H9 (cell line): ENCODE measurements at regions not wholly inside any gene's neighbourhood (a gene's known extent, or its start where the extent isn't known, plus 50 kb on each side); places are given as distances from the start of the nearest gene placed in this dataset.
"Not testable (repeated sequence)": the region's sequence is repeated elsewhere in the genome, so short reads cannot be mapped to it uniquely, and the experiment has no call there.

Experiments
- DNase-seq: peaks from one replicate; pipeline ENCODE4 v3.0.0-alpha.2; 2017
- H2AFZ ChIP-seq: one replicate; pipeline ENCODE4 v1.6.1; 2013; ENCODE audit warnings: mild to moderate bottlenecking, low read length, control low read depth, moderate library complexity
- H2AK5ac ChIP-seq: 2 replicates; pipeline ENCODE4 v1.6.1; 2013; ENCODE audit warnings: low read length, control low read depth, mixed read lengths; ENCODE audit not compliant: insufficient read length
- H2BK120ac ChIP-seq: one replicate; pipeline ENCODE4 v1.6.1; 2013; ENCODE audit warnings: low read depth, mild to moderate bottlenecking, low read length, control low read depth, inconsistent platforms; ENCODE audit not compliant: poor library complexity, severe bottlenecking
- H2BK12ac ChIP-seq: 2 replicates; pipeline ENCODE4 v1.6.1; 2013; ENCODE audit warnings: low read length, control low read depth, mixed read lengths, low read depth; ENCODE audit not compliant: insufficient read length
- H2BK15ac ChIP-seq: 2 replicates; pipeline ENCODE4 v1.6.1; 2013; ENCODE audit warnings: low read depth, low read length, control low read depth
- H2BK20ac ChIP-seq: one replicate; pipeline ENCODE4 v1.6.1; 2013; ENCODE audit warnings: low read depth, mild to moderate bottlenecking, low read length, control low read depth, inconsistent platforms; ENCODE audit not compliant: poor library complexity, severe bottlenecking
- H2BK5ac ChIP-seq: 2 replicates; pipeline ENCODE4 v1.6.1; 2013; ENCODE audit warnings: low read length, control low read depth, mixed read lengths; ENCODE audit not compliant: insufficient read length
- H3K14ac ChIP-seq: 2 replicates; pipeline ENCODE4 v1.6.1; 2013; ENCODE audit warnings: low read length, control low read depth; ENCODE audit not compliant: insufficient read depth
- H3K18ac ChIP-seq: 2 replicates; pipeline ENCODE4 v1.6.1; 2013; ENCODE audit warnings: low read depth, mild to moderate bottlenecking, mixed read lengths, low read length, control low read depth; ENCODE audit not compliant: insufficient read length
- H3K23ac ChIP-seq: 2 replicates; pipeline ENCODE4 v1.6.1; 2013; ENCODE audit warnings: low read length, control low read depth, mixed read lengths, low read depth; ENCODE audit not compliant: insufficient read length
- H3K23me2 ChIP-seq: 2 replicates; pipeline ENCODE4 v1.6.1; 2013; ENCODE audit warnings: low read depth, mild to moderate bottlenecking, mixed read lengths, low read length, control low read depth; ENCODE audit not compliant: insufficient read length, poor library complexity, severe bottlenecking
- H3K27ac ChIP-seq: 2 replicates; pipeline ENCODE4 v1.5.1; 2013; ENCODE audit warnings: low read length, control low read depth, mixed read lengths, low read depth; ENCODE audit not compliant: insufficient read length
- H3K27me3 ChIP-seq: 2 replicates; pipeline ENCODE4 v1.6.1; 2013; ENCODE audit warnings: low read length, control low read depth, inconsistent platforms; ENCODE audit not compliant: insufficient read depth
- H3K4ac ChIP-seq: 2 replicates; pipeline ENCODE4 v1.6.1; 2013; ENCODE audit warnings: low read depth, mild to moderate bottlenecking, control low read depth, inconsistent platforms, low read length, moderate library complexity
- H3K4me1 ChIP-seq: 2 replicates; pipeline ENCODE4 v1.6.1; 2013; ENCODE audit warnings: low read length, control low read depth, inconsistent platforms; ENCODE audit not compliant: insufficient read depth
- H3K4me2 ChIP-seq: 2 replicates; pipeline ENCODE4 v1.6.1; 2013; ENCODE audit warnings: low read length, control low read depth, mixed read lengths; ENCODE audit not compliant: insufficient read length, insufficient read depth
- H3K56ac ChIP-seq: 2 replicates; pipeline ENCODE4 v1.6.1; 2013; ENCODE audit warnings: low read depth, mild to moderate bottlenecking, mixed read lengths, low read length, control low read depth; ENCODE audit not compliant: insufficient read length
- H3K79me1 ChIP-seq: 2 replicates; pipeline ENCODE4 v1.6.1; 2013; ENCODE audit warnings: low read depth, mild to moderate bottlenecking, moderate library complexity, low read length, control low read depth, inconsistent platforms; ENCODE audit not compliant: insufficient read depth, poor library complexity, severe bottlenecking
- H3K79me2 ChIP-seq: 2 replicates; pipeline ENCODE4 v1.6.1; 2013; ENCODE audit warnings: low read length, control low read depth, inconsistent platforms; ENCODE audit not compliant: insufficient read depth
- H3K9ac ChIP-seq: 2 replicates; pipeline ENCODE4 v1.6.1; 2013; ENCODE audit warnings: low read length, control low read depth, mixed read lengths; ENCODE audit not compliant: insufficient read length; ENCODE audit errors: extremely low read depth
- H3K9me3 ChIP-seq: one replicate; pipeline ENCODE4 v1.6.1; 2013; ENCODE audit warnings: low read depth, low read length, inconsistent platforms; ENCODE audit not compliant: control insufficient read depth
- H3T11ph ChIP-seq: one replicate; pipeline ENCODE4 v1.6.1; 2013; ENCODE audit warnings: mild to moderate bottlenecking, low read length, control low read depth, inconsistent platforms
- H4K20me1 ChIP-seq: one replicate; pipeline ENCODE4 v1.6.1; 2013; ENCODE audit not compliant: control insufficient read depth, insufficient read length, insufficient read depth
- H4K5ac ChIP-seq: 2 replicates; pipeline ENCODE4 v1.6.1; 2013; ENCODE audit warnings: low read depth, mild to moderate bottlenecking, mixed read lengths, low read length, control low read depth; ENCODE audit not compliant: insufficient read length
- H4K8ac ChIP-seq: replicated peaks from 2 replicates; pipeline ENCODE4 v1.6.1; 2013; ENCODE audit warnings: low read length, control low read depth, mixed read lengths, low read depth; ENCODE audit not compliant: insufficient read length
- H4K91ac ChIP-seq: 2 replicates; pipeline ENCODE4 v1.6.1; 2013; ENCODE audit warnings: low read depth, mild to moderate bottlenecking, moderate library complexity, mixed read lengths, low read length, control low read depth; ENCODE audit not compliant: insufficient read length
- H3K27ac Mint-ChIP-seq, 3 experiments: 2 replicates in 2 of 3; 3 replicates in 1 of 3; pipeline ENCODE4 v1.8.0; 2020 to 2021; ENCODE audit warnings: mixed read lengths in 3 of 3, mild to moderate bottlenecking in 1 of 3, moderate library complexity in 1 of 3
- H3K27me3 Mint-ChIP-seq: 2 replicates; pipeline ENCODE4 v1.8.0; 2021; ENCODE audit warnings: low read depth, mild to moderate bottlenecking, moderate library complexity, mixed read lengths
- H3K36me3 Mint-ChIP-seq, 3 experiments: 2 replicates in 2 of 3; 3 replicates in 1 of 3; pipeline ENCODE4 v1.8.0; 2020 to 2021; ENCODE audit warnings: low read depth in 3 of 3, mixed read lengths in 3 of 3; ENCODE audit not compliant: insufficient read depth in 1 of 3
- H3K4me1 Mint-ChIP-seq, 2 experiments: 2 replicates each; pipeline ENCODE4 v1.8.0; 2020; ENCODE audit warnings: mixed read lengths in 2 of 2
- H3K4me3 Mint-ChIP-seq, 2 experiments: 2 replicates in 1 of 2; 3 replicates in 1 of 2; pipeline ENCODE4 v1.8.0; 2020 to 2021; ENCODE audit warnings: mild to moderate bottlenecking in 2 of 2, mixed read lengths in 2 of 2, moderate library complexity in 1 of 2
- H3K9me3 Mint-ChIP-seq, 2 experiments: 2 replicates in 1 of 2; 3 replicates in 1 of 2; pipeline ENCODE4 v1.8.0; 2020; ENCODE audit warnings: mild to moderate bottlenecking in 2 of 2, mixed read lengths in 2 of 2, moderate library complexity in 1 of 2
- WGBS: extraction: QIAGEN DNeasy Blood & Tissue Kit; methylation state at CpG from one replicate; pipeline ENCODE4 v1.1.7; 2013; ENCODE audit warnings: missing lambda C conversion rate, low lambda C conversion rate, mixed read lengths; ENCODE audit not compliant: insufficient read length; ENCODE audit errors: extremely low coverage; 5-methylcytosine and 5-hydroxymethylcytosine counted together
- TF ChIP-seq, protein P1 (sequence below): fragments of 200-600 bp; sonication (generic); conservative IDR thresholded peaks from 3 replicates; pipeline ENCODE4 v1.8.0; 2021; ENCODE audit warnings: antibody characterized with exemption, mild to moderate bottlenecking

DNA sequence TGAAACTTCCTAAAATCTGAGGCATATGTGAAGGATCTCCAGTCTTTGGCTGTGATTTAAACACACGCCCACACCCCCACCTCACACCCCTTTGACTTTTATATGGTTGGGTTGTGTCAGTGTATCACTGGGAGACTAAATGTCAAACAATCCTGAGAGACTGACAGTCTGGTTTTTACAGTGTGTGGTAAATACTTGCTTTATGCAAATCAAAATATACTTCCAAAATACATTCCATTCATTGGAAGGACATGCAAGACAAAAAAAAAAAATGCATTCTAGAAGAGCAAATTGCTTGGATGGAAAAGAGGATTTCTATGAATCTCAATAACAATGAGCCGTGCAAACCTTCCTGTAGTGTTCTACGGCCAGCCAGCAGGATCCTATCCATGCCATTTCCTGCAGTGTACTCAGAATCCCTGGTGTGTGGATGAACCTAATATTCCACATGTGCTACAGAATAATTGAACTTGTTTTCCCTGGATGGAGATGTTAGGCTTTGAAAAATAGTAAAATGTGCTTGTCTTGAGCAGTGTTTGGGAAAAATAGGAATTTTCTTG, 602.1 kb upstream of the GOT2 start:
- Histone ChIP-seq H3K4me1 (peaks cover under 1% of the 10 kb centered on the region; the same call in 1 of the 2 replicates), H4K91ac (no peak overlapping the region), H3K9me3 (no peaks in the 10 kb centered on the region), H2BK120ac (no peak overlapping the region), H2AFZ (no peak overlapping the region), H3K79me2 (no peaks in the 10 kb centered on the region), H3K27me3 (peaks cover 46% of the 10 kb centered on the region), H2BK15ac (no peak overlapping the region), H2BK20ac (no peak overlapping the region), H4K8ac (no peak overlapping the region), H3K27ac (no peak overlapping the region), H3K14ac (no peak overlapping the region), H3K56ac (no peak overlapping the region), H3K4me2 (peak overlapping the region; percentile 12), H2AK5ac (no peak overlapping the region), H3K4ac (no peak overlapping the region), H3K79me1 (no peaks in the 10 kb centered on the region), H3K18ac (no peak overlapping the region), H4K5ac (no peak overlapping the region), H3K9ac (no peak overlapping the region), H2BK5ac (no peak overlapping the region), H3K23ac (no peak overlapping the region), H3K23me2 (no peaks in the 10 kb centered on the region), H3T11ph (no peak overlapping the region), H2BK12ac (no peak overlapping the region), H4K20me1 (no peaks in the 10 kb centered on the region)
- H3K4me3 Mint-ChIP-seq = no peak overlapping the region
- peaks cover 18 to 23% of the 10 kb centered on the region in 2 experiments for H3K4me1 Mint-ChIP-seq
- no peak overlapping the region for H3K27ac Mint-ChIP-seq
- DNase-seq = no peak
- peaks cover 0 to 15% of the 10 kb centered on the region in 2 experiments; a peak in 2 of 5 replicates for H3K9me3 Mint-ChIP-seq
- H3K36me3 Mint-ChIP-seq = no peaks in the 10 kb centered on the region
- H3K27me3 Mint-ChIP-seq = peaks cover 100% of the 10 kb centered on the region
- no CpG with 5 or more reads among the region's 3 CpGs for WGBS
- TF ChIP-seq, protein P1, sequence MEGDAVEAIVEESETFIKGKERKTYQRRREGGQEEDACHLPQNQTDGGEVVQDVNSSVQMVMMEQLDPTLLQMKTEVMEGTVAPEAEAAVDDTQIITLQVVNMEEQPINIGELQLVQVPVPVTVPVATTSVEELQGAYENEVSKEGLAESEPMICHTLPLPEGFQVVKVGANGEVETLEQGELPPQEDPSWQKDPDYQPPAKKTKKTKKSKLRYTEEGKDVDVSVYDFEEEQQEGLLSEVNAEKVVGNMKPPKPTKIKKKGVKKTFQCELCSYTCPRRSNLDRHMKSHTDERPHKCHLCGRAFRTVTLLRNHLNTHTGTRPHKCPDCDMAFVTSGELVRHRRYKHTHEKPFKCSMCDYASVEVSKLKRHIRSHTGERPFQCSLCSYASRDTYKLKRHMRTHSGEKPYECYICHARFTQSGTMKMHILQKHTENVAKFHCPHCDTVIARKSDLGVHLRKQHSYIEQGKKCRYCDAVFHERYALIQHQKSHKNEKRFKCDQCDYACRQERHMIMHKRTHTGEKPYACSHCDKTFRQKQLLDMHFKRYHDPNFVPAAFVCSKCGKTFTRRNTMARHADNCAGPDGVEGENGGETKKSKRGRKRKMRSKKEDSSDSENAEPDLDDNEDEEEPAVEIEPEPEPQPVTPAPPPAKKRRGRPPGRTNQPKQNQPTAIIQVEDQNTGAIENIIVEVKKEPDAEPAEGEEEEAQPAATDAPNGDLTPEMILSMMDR = no peak

DNA sequence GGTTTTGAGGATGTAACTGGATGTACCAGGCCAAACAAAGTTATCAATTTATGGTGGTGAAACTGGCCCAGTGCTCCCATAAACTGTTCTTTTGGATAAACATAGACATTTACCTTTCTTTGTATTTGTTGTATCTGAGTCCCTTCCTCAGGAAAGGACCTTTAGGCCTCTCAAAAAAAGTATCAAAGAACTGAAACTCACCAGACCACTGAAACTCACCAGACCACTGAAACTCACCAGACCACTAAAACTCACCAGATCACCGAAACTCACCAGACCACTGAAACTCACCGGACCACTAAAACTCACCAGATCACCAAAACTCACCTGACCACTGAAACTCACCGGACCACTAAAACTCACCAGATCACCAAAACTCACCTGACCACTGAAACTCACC, 597.6 kb upstream of the GOT2 start:
- H3K27me3 Mint-ChIP-seq = peaks cover 87% of the 10 kb centered on the region
- H3K4me2 ChIP-seq, H3K4ac ChIP-seq, H3K23ac ChIP-seq, H3K56ac ChIP-seq, H4K5ac ChIP-seq, H4K20me1 ChIP-seq, H3K18ac ChIP-seq, H2BK20ac ChIP-seq, H3K79me2 ChIP-seq, H3K14ac ChIP-seq, H2BK120ac ChIP-seq, H3K27ac Mint-ChIP-seq, H3K9ac ChIP-seq, H3K23me2 ChIP-seq, H4K91ac ChIP-seq, H2AK5ac ChIP-seq, H3K9me3 ChIP-seq, H2BK15ac ChIP-seq, H3K4me3 Mint-ChIP-seq, H2AFZ ChIP-seq, DNase-seq, H3K9me3 Mint-ChIP-seq, H3K27ac ChIP-seq, H3T11ph ChIP-seq, H2BK5ac ChIP-seq, H4K8ac ChIP-seq, H2BK12ac ChIP-seq, H3K4me1 ChIP-seq, H3K79me1 ChIP-seq, H3K36me3 Mint-ChIP-seq: not testable (repeated sequence)
- peaks cover 12% of the 10 kb centered on the region; the same call in 1 of the 2 replicates for H3K27me3 ChIP-seq
- peaks cover 26 to 28% of the 10 kb centered on the region in 2 experiments for H3K4me1 Mint-ChIP-seq
- WGBS = no CpG with 5 or more reads among the region's 3 CpGs
